ENCODE measurements at regions not wholly inside any gene's neighbourhood (a gene's known extent, or its start where the extent isn't known, plus 50 kb on each side); places are given as distances from the start of the nearest gene placed in this dataset.

DNA sequence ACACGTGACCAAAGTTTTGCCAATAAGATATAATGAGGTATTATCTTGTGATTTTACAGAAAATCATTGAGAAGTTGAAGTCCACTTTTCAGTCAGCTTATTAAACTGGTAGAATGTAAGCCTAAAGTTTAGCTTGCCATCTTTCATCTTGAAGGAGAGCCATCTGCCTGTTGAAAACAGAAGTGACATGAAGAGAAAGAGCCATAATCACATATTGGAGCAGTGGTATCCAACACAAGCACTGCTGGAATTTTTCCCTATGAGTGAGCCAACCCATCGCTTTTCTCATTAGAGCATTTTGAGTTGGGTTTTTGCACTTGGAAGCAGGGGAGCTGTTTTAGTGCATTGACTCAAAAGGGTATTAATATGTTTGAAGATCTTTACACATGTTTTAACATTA is 117.6 kb upstream of the FERD3L start:
- no peak for TF ChIP-seq POLR2A (IDR thresholded peaks at IDR 0.05)
- TF ChIP-seq, protein P1, sequence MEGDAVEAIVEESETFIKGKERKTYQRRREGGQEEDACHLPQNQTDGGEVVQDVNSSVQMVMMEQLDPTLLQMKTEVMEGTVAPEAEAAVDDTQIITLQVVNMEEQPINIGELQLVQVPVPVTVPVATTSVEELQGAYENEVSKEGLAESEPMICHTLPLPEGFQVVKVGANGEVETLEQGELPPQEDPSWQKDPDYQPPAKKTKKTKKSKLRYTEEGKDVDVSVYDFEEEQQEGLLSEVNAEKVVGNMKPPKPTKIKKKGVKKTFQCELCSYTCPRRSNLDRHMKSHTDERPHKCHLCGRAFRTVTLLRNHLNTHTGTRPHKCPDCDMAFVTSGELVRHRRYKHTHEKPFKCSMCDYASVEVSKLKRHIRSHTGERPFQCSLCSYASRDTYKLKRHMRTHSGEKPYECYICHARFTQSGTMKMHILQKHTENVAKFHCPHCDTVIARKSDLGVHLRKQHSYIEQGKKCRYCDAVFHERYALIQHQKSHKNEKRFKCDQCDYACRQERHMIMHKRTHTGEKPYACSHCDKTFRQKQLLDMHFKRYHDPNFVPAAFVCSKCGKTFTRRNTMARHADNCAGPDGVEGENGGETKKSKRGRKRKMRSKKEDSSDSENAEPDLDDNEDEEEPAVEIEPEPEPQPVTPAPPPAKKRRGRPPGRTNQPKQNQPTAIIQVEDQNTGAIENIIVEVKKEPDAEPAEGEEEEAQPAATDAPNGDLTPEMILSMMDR (IDR thresholded peaks at IDR 0.05), result no peak

All from Peyer's patch (tissue), 4 donors.